ENCODE measurements at regions not wholly inside any gene's neighbourhood (a gene's known extent, or its start where the extent isn't known, plus 50 kb on each side); places are given as distances from the start of the nearest gene placed in this dataset.
"Not testable (repeated sequence)": the region's sequence is repeated elsewhere in the genome, so short reads cannot be mapped to it uniquely, and the experiment has no call there.

- DNase-seq, result no peak
Measured at GRCh38 chrX:63581906-63582305, 203.1 kb downstream of the ARHGEF9 start.

GRCh38 chrX:63581398-63581797 lies 203.6 kb downstream of the ARHGEF9 start:
- no peak for DNase-seq

DNA sequence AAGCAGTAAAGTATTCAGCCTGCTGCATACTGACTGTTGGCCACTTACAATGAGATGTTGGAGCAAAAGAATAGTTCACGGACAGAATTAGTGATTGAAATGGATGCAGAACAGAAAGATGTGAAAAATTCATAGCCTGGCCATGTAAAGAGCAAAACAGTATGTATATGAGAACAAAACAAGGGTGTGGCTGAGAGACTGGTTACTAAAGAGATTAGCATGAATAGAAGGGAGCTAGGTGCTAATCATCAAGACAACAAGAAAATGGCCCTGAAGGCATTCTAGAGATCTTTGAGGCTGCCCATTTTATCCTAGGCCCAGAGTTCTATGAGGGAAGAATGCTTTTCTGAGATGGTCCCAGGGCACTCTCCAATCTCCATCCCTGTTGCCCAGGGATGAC lies 208.5 kb downstream of the ARHGEF9 start:
- no peak for DNase-seq

GRCh38 chrX:63575700-63576099 lies 209.3 kb downstream of the ARHGEF9 start:
- not testable (repeated sequence) for DNase-seq

DNA sequence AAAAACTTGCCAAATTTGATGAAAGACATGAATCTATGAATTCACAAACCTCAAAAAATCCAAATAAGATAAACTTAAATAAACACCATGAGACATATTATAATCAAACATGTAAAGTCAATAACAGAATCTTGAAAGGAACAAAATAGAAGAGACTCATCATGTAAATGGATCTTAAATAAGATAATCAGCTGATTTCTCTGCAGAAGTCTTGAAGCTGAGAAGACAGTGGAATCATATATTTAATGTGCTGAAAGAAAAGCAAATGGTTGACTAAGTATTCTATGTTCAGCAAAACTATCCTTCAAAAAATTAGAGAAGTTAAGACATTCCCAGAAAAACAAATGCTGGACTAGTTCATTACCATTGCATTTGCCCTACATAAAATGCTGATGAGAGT lies 215.7 kb upstream of the SPIN4 start:
- DNase-seq, result no peak

- no peak for DNase-seq
Measured at GRCh38 chrX:63561425-63561824, 210.3 kb upstream of the SPIN4 start.

- peak; percentile 77 for DNase-seq
Measured at GRCh38 chrX:63560601-63561218, 209.6 kb upstream of the SPIN4 start.

- DNase-seq, result no peak
Measured at GRCh38 chrX:63551856-63552255, 200.7 kb upstream of the SPIN4 start.

GRCh38 chrX:63530654-63531053 lies 179.5 kb upstream of the SPIN4 start:
- no peak for DNase-seq

- no peak for DNase-seq
Measured at GRCh38 chrX:63529961-63530360, 178.8 kb upstream of the SPIN4 start.

DNA sequence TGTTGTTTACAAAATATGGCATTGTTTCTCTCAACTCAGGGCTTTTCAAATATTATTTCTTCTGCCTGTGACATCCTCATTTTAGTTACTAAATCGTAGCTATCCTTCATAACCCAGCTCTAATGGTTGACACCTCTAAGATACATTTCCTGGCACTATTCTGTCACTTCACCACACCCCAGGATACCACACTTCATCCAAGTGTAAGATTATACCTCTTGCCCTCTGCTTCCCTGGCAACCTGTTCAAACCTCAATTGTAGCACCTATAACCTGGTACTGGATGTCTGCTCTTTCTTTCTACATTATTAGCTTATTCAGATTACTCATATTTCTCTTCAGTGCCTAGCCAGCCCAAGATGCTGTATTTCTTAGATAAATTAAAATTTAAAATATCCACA lies 175.7 kb upstream of the SPIN4 start:
- DNase-seq, result no peak

DNA sequence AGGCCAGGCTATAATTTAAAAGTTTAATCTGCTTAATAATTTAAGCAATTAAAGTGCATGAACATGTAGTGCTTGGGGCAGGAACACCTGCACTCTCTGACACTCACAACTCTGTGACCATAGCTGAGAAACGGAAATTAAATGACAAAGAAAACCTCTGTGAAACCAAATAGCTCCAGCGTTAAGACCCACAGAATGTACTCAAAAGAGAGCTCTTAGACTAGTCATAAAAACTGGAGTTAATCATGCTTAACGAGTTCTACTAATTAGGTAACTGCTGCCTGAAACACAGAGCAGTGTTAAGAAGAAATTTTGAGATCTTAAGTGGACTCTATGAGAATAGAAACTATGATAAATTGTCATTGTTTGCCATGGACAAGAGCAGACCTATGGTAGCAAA lies 174.4 kb upstream of the SPIN4 start:
- DNase-seq, result no peak

GRCh38 chrX:63519368-63519767 lies 168.2 kb upstream of the SPIN4 start:
- DNase-seq, result not testable (repeated sequence)

GRCh38 chrX:63514569-63515080 lies 163.5 kb upstream of the SPIN4 start:
- DNase-seq, result no peak

GRCh38 chrX:63513825-63514568 lies 162.9 kb upstream of the SPIN4 start:
- peak; percentile 87 for DNase-seq

- DNase-seq, result no peak
Measured at GRCh38 chrX:63511361-63511760, 160.2 kb upstream of the SPIN4 start.

GRCh38 chrX:63508668-63509067 lies 157.5 kb upstream of the SPIN4 start:
- no peak for DNase-seq

DNA sequence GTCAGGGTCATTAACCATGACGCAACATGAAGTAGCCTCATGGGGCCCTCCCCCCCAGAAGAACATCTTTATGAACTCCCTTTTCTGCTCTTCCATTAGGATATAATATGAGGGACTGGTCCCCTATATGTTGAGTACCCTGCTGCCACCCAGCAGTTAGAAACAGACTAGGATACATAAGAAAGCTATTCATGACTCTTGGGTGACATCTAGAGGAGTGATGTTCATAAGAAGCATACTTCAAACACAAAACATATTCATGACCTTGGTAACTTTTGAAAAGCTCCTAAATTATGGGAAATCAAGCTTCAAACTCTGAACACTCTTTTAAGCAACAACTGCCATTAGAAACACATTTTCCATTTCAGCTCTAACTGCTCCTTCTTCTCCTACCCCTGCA lies 155.2 kb upstream of the SPIN4 start:
- DNase-seq, result peak; percentile 39

DNA sequence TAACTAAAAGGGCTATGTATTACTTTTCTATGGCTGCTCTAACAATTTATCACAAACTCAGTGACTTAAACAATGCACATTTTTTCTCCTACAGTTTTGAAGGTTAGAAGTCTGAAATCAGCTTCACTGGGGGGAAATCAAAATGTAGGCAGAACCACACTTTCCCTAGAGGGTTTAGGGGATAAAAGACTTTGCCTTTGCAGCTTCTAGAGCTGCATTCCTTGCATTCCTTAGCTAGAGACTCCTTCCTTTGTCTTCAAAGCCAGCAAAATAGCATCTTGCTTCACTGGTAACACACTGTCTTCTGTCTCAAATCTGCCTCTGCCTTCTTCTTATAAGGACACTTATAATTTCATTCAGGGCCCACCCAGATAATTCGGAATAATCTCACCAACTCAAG lies 152.4 kb upstream of the SPIN4 start:
- DNase-seq, result peak; percentile 78

- no peak for DNase-seq
Measured at GRCh38 chrX:63488546-63489373, 137.6 kb upstream of the SPIN4 start.

GRCh38 chrX:63475200-63475599 lies 124.1 kb upstream of the SPIN4 start:
- no peak for DNase-seq

DNA sequence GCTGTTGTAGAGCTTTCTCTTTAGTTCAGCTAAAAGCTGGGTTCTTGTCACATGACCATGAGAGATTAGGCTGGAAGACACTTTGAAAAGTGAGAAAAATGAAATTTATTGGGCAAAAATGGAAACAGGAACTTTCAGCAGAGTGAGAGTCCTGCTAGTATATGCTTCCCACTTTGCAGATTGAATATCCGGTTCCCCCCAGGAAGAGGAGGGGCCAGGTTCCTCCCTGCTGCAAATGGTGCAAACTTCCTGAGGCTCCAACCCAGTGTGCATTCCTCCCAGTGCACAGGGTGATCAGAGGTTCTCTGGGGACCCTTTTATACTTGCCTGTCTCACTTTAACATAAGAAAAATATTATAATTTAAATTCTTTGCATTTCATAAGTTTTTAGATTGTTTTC lies 119.9 kb upstream of the SPIN4 start:
- peak; percentile 4 for DNase-seq

DNA sequence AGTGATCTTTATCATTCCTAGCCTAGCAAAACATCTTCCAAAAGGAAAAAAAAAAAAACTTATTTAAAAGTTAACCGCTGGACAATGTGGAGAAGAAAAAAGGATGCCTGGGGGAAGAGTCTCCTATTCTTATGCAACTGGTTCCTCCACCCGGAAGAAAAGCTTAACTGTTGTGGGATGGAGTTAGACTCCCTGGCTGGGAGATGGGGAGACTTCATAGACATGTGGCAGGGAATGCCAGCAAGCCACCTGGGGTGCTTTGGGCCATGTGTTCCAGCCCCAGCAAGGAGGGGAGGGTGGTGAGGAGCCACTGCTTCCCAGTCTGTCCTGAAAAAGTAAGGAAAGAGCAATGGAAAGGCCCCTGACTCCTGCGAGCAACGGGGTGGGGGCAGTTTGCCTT lies 119.4 kb upstream of the SPIN4 start:
- DNase-seq, result no peak

Data from fibroblast of skin of back (primary cell).